HG02623 (cell line): ENCODE measurements at regions not wholly inside any gene's neighbourhood (a gene's known extent, or its start where the extent isn't known, plus 50 kb on each side); places are given as distances from the start of the nearest gene placed in this dataset.
"Not testable (repeated sequence)": the region's sequence is repeated elsewhere in the genome, so short reads cannot be mapped to it uniquely, and the experiment has no call there.

Experiments
- ATAC-seq: cut with Tn5 transposase; IDR thresholded peaks from one replicate; pipeline ENCODE4 v1.9.1; 2021; ENCODE audit warnings: moderate library complexity; ENCODE audit not compliant: unreplicated experiment

GRCh38 chr12:75812271-75813018 is 219.1 kb downstream of the PHLDA1 start:
- ATAC-seq, result no peak

DNA sequence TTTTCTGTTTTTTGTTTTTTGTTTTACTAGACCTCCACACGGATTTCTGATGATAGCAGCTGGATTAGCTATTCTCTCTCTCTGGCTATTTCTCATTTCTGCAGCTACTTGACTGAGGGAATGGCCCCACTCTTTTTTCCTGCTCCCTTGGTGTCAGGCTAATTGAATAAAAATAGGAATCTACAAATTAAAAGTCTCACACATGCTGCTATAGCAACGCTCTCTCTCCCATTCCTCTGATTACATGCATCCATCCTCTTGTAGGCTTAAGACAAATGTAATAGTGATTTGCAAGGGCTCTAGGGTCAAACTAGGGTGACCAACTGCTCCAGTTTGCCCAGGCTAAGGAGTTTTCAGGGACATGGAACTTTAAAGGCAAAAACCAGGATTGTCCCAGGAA is 221.8 kb downstream of the PHLDA1 start:
- no peak for ATAC-seq

- ATAC-seq, result no peak
Measured at GRCh38 chr12:75807494-75807893, 224.1 kb downstream of the PHLDA1 start.

- no peak for ATAC-seq
Measured at GRCh38 chr12:75805905-75806304, 225.7 kb downstream of the PHLDA1 start.

GRCh38 chr12:75805320-75805719 is 226.3 kb downstream of the PHLDA1 start:
- no peak for ATAC-seq

- ATAC-seq, result no peak
Measured at GRCh38 chr12:75798136-75798926, 233.2 kb downstream of the PHLDA1 start.

GRCh38 chr12:75795125-75795524 is 236.5 kb downstream of the PHLDA1 start:
- ATAC-seq, result no peak

GRCh38 chr12:75792687-75793086 is 238.9 kb downstream of the PHLDA1 start:
- ATAC-seq, result no peak

- ATAC-seq, result no peak
Measured at GRCh38 chr12:75790219-75790618, 241.4 kb downstream of the PHLDA1 start.

- not testable (repeated sequence) for ATAC-seq
Measured at GRCh38 chr12:75787146-75787545, 244.4 kb downstream of the PHLDA1 start.

- no peak for ATAC-seq
Measured at GRCh38 chr12:75786070-75786469, 245.5 kb downstream of the PHLDA1 start.

- ATAC-seq, result no peak
Measured at GRCh38 chr12:75784591-75784990, 247.0 kb downstream of the PHLDA1 start.

DNA sequence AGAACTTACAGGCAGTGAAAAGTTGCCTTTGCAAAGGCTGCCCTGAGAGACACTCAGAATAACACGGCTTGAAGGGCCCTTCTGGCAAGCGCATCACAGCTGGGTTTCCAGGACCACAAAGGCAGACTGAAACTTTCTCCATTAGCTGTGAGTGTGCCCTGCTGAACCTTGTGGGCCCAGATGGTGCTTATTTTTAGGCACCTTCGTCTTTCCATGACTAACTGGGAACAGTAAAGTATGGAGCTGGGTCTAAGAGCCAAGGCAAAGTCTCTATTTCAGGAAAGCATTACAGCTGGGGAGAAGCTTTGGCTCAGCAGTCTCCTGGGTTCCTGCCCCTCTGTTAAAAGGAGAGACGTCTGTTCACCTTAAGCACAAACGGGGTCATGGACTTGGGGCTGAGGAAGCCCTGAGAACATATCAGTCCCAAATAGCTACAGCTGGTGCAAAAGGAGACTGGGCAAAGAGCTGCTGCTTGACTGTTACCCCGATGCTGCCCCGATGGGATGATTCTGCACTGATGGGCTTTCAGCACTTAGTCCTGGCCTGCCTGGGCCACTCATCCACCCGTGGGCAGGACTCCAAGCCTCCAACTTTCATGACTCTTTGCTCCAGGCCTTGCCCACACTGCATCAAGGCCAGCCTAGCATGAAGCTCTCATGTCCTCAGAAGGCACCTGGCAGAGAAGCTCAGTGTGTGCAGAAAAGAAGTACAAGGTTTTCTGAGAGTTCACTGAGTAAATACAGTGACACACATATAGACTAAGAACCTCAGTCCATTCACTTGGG is 248.3 kb downstream of the PHLDA1 start:
- ATAC-seq, result no peak

DNA sequence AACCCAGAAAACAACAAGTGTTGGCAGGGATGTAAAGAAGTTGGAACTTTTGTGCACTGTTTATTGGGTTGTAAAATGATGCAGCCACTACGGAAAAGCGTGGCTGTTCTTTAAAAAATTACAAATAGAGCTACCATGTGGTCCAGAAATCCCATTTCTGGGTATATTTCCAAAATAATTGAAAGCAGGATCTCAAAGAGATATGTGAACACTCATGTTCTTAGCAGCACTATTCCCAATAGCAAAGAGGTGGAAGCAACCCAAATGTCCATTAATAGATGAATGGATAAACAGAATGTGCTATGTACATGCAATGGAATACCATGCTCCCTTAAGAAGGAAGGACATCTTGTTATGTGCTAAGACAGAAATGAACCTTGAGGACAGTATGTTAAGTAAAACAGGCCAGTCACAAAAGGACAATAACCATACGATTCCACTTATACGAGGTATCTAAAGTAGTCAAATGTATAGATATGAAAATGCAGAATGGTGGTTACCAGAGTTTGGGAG is 249.5 kb downstream of the PHLDA1 start:
- ATAC-seq, result no peak

DNA sequence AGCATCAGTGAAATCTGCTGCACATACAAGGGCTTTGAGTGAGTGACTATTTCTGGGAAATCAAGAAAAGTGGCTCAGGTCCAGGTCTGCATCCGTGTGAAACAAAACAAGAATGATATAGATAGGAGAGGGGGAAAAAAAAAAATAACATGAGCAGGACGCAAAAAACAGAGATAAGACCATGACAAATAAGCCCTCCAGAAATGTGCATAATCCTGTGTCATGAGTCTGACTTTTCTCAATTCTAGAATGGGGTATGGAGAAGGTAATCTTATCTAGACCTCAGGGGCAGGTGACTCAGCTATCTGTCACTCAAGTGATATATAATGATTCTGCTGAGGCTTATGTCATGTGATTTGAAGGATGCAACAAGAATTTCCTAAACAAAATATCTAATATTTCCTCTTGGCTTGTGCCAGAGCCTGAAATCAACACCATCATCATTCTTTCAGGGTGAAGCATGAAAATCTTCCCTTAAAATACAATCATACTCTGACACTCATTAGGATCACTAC is 250.0 kb downstream of the PHLDA1 start:
- ATAC-seq, result no peak

DNA sequence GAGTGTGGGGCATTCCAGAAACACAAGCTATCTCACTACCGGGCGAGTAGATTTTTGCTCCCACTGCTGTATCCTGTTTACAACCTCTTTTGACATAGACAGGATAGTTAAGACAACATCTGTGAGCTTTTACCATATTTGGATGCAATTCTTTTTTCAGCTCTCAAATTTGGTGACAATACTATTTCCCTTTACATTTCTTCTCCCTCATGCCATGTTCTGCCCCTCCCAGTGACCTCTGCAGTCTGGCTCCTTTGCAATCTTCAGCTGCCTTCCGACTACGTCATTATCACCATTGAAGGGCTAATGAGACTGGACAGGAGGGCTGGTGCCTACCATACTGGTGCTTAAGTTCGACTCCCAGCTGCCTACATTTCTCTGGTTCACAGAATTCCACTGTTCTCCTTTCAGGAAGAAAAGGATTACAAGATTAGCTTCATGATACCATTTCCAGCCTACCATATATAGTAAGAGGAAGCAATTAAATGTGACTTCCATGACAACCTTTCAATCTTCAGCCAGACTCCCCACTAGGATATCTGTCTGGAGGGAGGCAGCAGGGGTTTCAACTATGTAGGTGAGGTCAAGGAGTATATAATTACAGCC is 251.6 kb downstream of the PHLDA1 start:
- no peak for ATAC-seq

GRCh38 chr12:75774261-75775052 is 257.1 kb downstream of the PHLDA1 start:
- ATAC-seq, result no peak

DNA sequence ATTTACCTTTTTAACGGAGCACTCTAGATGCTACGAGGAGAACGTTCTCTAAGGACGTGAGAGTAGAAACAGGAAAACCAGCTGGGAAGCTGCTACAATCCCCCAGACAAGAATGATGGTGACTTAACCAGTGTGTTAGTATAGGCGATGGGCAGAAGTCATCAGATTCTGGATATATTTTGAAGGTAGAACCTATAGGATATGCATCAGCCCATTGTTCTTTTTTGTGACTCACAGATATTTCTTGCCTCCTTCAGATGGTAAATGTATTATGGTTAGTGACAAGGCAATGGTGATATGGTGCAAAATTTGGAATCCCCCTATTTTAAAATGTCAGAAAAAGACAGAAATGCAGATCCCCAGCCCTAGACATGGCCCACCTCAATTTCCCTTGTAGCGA is 258.2 kb downstream of the PHLDA1 start:
- ATAC-seq, result no peak

DNA sequence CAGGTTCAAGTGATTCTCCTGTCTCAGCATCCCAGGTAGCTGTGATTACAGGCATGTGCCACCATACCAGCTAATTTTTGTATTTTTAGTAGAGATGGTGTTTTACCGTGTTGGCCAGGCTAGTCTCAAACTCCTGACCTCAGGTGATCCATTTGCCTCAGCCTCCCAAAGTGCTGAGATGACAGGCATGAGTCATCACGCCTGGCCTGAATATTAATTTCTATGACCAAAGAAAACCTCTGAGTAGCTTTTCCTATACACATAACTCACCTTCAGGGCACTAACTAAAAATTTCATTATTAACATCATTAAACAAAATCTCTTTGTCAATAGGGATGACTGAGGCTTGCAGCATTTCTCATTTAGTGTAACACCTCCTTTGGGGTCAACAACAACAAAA is 259.6 kb upstream of the KRR1 start:
- ATAC-seq, result no peak

DNA sequence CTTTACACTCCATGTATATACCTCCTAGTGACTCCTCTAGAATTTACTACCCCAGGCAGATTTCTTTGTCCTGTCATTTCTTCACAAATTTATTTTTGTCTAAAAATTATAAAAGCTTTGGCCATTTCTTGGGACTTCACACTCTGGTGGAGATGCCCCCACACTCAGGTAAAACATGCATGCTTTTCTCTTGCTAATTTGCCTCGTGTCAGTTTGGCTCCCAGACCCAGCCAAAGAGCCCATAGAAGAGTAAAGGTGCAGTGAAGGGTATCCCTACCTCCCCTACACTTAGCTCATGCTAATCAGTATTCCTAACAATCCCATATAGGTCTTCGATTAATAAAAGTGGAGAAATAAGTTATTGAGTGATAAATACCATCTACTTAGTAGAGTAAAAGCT is 256.5 kb upstream of the KRR1 start:
- ATAC-seq, result no peak
